WTC11 (cell line): ENCODE measurements at regions not wholly inside any gene's neighbourhood (a gene's known extent, or its start where the extent isn't known, plus 50 kb on each side); places are given as distances from the start of the nearest gene placed in this dataset.

ENCODE experiments used
- ATAC-seq: fragments of 200-7000 bp; cut with Tn5 transposase; 2 replicates; pipeline ENCODE4 v1.10.0; 2021; ENCODE audit warnings: mild to moderate bottlenecking, moderate library complexity
- CTCF ChIA-PET: fragments of 300-600 bp; sonication (Branson Sonifier 250); formaldehyde crosslinking; loops from one replicate; lab custom pipeline; 2021; ENCODE audit warnings: antibody characterized with exemption; lab: Charles Lee
- POLR2A ChIA-PET: fragments of 350-600 bp; sonication (Branson Sonifier 250); formaldehyde crosslinking; loops from one replicate; lab custom pipeline; 2021; ENCODE audit warnings: antibody characterized with exemption; lab: Charles Lee
- DNase-seq: peaks from one replicate; pipeline ENCODE4 v3.0.0; 2021; ENCODE audit warnings: low spot score
- H3K27ac Mint-ChIP-seq: 2 replicates; pipeline ENCODE4 v1.8.0; 2021; ENCODE audit warnings: mixed read lengths
- H3K27me3 Mint-ChIP-seq: 2 replicates; pipeline ENCODE4 v1.8.0; 2021; ENCODE audit warnings: low read depth, mild to moderate bottlenecking, moderate library complexity, mixed read lengths
- H3K36me3 Mint-ChIP-seq: 2 replicates; pipeline ENCODE4 v1.8.0; 2021; ENCODE audit warnings: mixed read lengths
- H3K4me1 Mint-ChIP-seq: 2 replicates; pipeline ENCODE4 v1.8.0; 2022; ENCODE audit warnings: mixed read lengths
- H3K4me3 Mint-ChIP-seq: 2 replicates; pipeline ENCODE4 v1.8.0; 2021; ENCODE audit warnings: mild to moderate bottlenecking, moderate library complexity, mixed read lengths
- H3K9me3 Mint-ChIP-seq: 2 replicates; pipeline ENCODE4 v1.8.0; 2021; ENCODE audit warnings: mixed read lengths
- CREB1 ChIP-seq: sonication (generic); formaldehyde crosslinking; IDR thresholded peaks from 2 replicates; pipeline ENCODE4 v1.8.0; 2023; ENCODE audit warnings: mild to moderate bottlenecking, missing genetic modification reagents
- ELF4 ChIP-seq: sonication (generic); formaldehyde crosslinking; IDR thresholded peaks from 2 replicates; pipeline ENCODE4 v1.8.1; 2022; ENCODE audit warnings: low read depth, mild to moderate bottlenecking, moderate library complexity, missing genetic modification reagents
- GTF2I ChIP-seq: fragments of 250-450 bp; sonication (Bioruptor Pico); conservative IDR thresholded peaks from 2 replicates; pipeline ENCODE4 v1.4.0; 2021; ENCODE audit warnings: mild to moderate bottlenecking
- HMGA2 ChIP-seq: fragments of 250-450 bp; sonication (Bioruptor Pico); IDR thresholded peaks from 2 replicates; pipeline ENCODE4 v1.4.0; 2021; ENCODE audit warnings: mild to moderate bottlenecking, moderate library complexity
- JUN ChIP-seq: sonication (generic); formaldehyde crosslinking; IDR thresholded peaks from 2 replicates; pipeline ENCODE4 v1.8.0; 2023; ENCODE audit warnings: mild to moderate bottlenecking, missing genetic modification reagents
- NFATC4 ChIP-seq: fragments of 250-450 bp; sonication (Bioruptor Pico); IDR thresholded peaks from 2 replicates; pipeline ENCODE4 v1.9.0; 2021; ENCODE audit warnings: mild to moderate bottlenecking
- NR2C2 ChIP-seq: sonication (generic); formaldehyde crosslinking; IDR thresholded peaks from 2 replicates; pipeline ENCODE4 v1.8.0; 2022; ENCODE audit warnings: mild to moderate bottlenecking, missing genetic modification reagents
- TEAD1 ChIP-seq: sonication (generic); formaldehyde crosslinking; IDR thresholded peaks from 2 replicates; pipeline ENCODE4 v1.8.0; 2022; ENCODE audit warnings: mild to moderate bottlenecking, missing genetic modification reagents
- ZNF121 ChIP-seq: sonication (generic); formaldehyde crosslinking; IDR thresholded peaks from 2 replicates; pipeline ENCODE4 v1.8.0; 2023; ENCODE audit warnings: missing genetic modification reagents
- ZNF219 ChIP-seq: sonication (generic); formaldehyde crosslinking; IDR thresholded peaks from 2 replicates; pipeline ENCODE4 v1.8.0; 2023; ENCODE audit warnings: missing genetic modification reagents, mild to moderate bottlenecking, borderline replicate concordance
- ZNF263 ChIP-seq: sonication (generic); formaldehyde crosslinking; IDR thresholded peaks from 2 replicates; pipeline ENCODE4 v1.8.1; 2022; ENCODE audit warnings: low read depth, mild to moderate bottlenecking, moderate library complexity, missing genetic modification reagents
- TF ChIP-seq, protein P1 (sequence below): sonication (generic); formaldehyde crosslinking; IDR thresholded peaks from 2 replicates; pipeline ENCODE4 v1.8.0; 2023; ENCODE audit warnings: missing genetic modification reagents
- TF ChIP-seq, protein P2 (sequence below): fragments of 250-450 bp; sonication (Bioruptor Pico); IDR thresholded peaks from 2 replicates; pipeline ENCODE4 v1.9.0; 2021; ENCODE audit warnings: mild to moderate bottlenecking, borderline replicate concordance
- TF ChIP-seq, protein P3 (sequence below): fragments of 200-600 bp; IDR thresholded peaks from 2 replicates; pipeline ENCODE4 v1.8.0; 2022; ENCODE audit warnings: antibody characterized with exemption
- TF ChIP-seq, protein P4 (sequence below): sonication (generic); formaldehyde crosslinking; IDR thresholded peaks from 2 replicates; pipeline ENCODE4 v1.8.1; 2022; ENCODE audit warnings: missing genetic modification reagents, borderline replicate concordance
- TF ChIP-seq, protein P5 (sequence below): fragments of 250-450 bp; sonication (Bioruptor Pico); conservative IDR thresholded peaks from 2 replicates; pipeline ENCODE4 v1.9.0; 2021; ENCODE audit warnings: mild to moderate bottlenecking
- TF ChIP-seq, protein P6 (sequence below): fragments of 250-450 bp; sonication (Bioruptor Pico); IDR thresholded peaks from 2 replicates; pipeline ENCODE4 v1.9.0; 2021; ENCODE audit warnings: mild to moderate bottlenecking

DNA sequence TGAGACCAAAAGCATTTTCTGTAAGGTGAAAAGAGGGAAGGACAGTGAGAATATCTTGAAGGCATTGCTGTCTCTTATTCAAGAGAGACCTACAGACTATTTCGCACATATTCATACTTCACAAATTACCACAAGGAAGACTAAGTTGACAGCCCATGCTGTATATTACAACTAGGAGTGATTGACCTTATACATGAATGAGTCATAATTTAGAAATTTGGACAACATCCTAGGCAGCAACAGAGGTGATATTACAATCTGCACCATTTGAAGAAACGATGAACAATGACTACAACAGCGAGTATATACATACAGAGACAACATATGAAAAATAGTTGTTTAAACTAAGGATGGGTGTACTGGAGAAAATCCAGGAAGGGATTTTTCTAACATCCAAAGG is 971.7 kb downstream of the CDH11 start (continued):
- TF ChIP-seq ZNF219 (CRISPR knock-in tag) (no peak), ELF4 (CRISPR knock-in tag) (no peak), JUN (CRISPR knock-in tag) (no peak), ZNF121 (CRISPR knock-in tag) (no peak), HMGA2 (no peak), NFATC4 (CRISPR knock-in tag) (no peak)
- TF ChIP-seq, protein P1, sequence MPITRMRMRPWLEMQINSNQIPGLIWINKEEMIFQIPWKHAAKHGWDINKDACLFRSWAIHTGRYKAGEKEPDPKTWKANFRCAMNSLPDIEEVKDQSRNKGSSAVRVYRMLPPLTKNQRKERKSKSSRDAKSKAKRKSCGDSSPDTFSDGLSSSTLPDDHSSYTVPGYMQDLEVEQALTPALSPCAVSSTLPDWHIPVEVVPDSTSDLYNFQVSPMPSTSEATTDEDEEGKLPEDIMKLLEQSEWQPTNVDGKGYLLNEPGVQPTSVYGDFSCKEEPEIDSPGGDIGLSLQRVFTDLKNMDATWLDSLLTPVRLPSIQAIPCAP (CRISPR knock-in tag) = no peak

DNA sequence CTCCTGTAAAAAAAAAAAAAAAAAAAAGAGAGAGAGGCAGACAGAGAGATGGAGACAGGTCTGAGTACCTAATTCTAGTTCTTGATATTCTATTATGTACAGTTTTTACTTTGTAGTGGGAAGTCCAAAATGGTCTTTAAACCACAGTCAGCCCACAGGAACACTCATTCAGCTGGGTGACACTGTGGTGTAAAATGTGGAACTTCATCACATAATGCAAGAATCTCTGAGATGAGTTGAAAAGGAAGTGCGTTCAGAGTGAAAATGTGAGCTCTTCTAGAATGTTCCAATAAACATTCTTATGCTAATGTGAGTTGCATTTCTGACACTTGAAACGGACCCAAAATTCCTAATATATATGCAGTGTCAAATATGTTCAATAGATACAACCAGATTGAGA is 972.1 kb downstream of the CDH11 start:
- H3K27ac Mint-ChIP-seq = no peak overlapping the region
- TF ChIP-seq, protein P2, sequence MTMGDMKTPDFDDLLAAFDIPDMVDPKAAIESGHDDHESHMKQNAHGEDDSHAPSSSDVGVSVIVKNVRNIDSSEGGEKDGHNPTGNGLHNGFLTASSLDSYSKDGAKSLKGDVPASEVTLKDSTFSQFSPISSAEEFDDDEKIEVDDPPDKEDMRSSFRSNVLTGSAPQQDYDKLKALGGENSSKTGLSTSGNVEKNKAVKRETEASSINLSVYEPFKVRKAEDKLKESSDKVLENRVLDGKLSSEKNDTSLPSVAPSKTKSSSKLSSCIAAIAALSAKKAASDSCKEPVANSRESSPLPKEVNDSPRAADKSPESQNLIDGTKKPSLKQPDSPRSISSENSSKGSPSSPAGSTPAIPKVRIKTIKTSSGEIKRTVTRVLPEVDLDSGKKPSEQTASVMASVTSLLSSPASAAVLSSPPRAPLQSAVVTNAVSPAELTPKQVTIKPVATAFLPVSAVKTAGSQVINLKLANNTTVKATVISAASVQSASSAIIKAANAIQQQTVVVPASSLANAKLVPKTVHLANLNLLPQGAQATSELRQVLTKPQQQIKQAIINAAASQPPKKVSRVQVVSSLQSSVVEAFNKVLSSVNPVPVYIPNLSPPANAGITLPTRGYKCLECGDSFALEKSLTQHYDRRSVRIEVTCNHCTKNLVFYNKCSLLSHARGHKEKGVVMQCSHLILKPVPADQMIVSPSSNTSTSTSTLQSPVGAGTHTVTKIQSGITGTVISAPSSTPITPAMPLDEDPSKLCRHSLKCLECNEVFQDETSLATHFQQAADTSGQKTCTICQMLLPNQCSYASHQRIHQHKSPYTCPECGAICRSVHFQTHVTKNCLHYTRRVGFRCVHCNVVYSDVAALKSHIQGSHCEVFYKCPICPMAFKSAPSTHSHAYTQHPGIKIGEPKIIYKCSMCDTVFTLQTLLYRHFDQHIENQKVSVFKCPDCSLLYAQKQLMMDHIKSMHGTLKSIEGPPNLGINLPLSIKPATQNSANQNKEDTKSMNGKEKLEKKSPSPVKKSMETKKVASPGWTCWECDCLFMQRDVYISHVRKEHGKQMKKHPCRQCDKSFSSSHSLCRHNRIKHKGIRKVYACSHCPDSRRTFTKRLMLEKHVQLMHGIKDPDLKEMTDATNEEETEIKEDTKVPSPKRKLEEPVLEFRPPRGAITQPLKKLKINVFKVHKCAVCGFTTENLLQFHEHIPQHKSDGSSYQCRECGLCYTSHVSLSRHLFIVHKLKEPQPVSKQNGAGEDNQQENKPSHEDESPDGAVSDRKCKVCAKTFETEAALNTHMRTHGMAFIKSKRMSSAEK (CRISPR knock-in tag) = no peak
- TF ChIP-seq GTF2I (no peak), ZNF263 (CRISPR knock-in tag) (no peak), TEAD1 (no peak)
- TF ChIP-seq, protein P3, sequence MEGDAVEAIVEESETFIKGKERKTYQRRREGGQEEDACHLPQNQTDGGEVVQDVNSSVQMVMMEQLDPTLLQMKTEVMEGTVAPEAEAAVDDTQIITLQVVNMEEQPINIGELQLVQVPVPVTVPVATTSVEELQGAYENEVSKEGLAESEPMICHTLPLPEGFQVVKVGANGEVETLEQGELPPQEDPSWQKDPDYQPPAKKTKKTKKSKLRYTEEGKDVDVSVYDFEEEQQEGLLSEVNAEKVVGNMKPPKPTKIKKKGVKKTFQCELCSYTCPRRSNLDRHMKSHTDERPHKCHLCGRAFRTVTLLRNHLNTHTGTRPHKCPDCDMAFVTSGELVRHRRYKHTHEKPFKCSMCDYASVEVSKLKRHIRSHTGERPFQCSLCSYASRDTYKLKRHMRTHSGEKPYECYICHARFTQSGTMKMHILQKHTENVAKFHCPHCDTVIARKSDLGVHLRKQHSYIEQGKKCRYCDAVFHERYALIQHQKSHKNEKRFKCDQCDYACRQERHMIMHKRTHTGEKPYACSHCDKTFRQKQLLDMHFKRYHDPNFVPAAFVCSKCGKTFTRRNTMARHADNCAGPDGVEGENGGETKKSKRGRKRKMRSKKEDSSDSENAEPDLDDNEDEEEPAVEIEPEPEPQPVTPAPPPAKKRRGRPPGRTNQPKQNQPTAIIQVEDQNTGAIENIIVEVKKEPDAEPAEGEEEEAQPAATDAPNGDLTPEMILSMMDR = no peak
- TF ChIP-seq, protein P4, sequence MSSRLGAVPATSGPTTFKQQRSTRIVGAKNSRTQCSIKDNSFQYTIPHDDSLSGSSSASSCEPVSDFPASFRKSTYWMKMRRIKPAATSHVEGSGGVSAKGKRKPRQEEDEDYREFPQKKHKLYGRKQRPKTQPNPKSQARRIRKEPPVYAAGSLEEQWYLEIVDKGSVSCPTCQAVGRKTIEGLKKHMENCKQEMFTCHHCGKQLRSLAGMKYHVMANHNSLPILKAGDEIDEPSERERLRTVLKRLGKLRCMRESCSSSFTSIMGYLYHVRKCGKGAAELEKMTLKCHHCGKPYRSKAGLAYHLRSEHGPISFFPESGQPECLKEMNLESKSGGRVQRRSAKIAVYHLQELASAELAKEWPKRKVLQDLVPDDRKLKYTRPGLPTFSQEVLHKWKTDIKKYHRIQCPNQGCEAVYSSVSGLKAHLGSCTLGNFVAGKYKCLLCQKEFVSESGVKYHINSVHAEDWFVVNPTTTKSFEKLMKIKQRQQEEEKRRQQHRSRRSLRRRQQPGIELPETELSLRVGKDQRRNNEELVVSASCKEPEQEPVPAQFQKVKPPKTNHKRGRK (CRISPR knock-in tag) = no peak
- TF ChIP-seq, all 79 proteins: peak for 0
- H3K27me3 Mint-ChIP-seq = no peaks in the 10 kb centered on the region
- no peak overlapping the region for H3K4me3 Mint-ChIP-seq
- CTCF ChIA-PET = no interaction called here
- H3K9me3 Mint-ChIP-seq = peaks cover 6% of the 10 kb centered on the region
- peaks cover 7% of the 10 kb centered on the region for H3K4me1 Mint-ChIP-seq
- no peak for ATAC-seq
- no peaks in the 10 kb centered on the region for H3K36me3 Mint-ChIP-seq
- no peak for DNase-seq
- POLR2A ChIA-PET = no interaction called here

DNA sequence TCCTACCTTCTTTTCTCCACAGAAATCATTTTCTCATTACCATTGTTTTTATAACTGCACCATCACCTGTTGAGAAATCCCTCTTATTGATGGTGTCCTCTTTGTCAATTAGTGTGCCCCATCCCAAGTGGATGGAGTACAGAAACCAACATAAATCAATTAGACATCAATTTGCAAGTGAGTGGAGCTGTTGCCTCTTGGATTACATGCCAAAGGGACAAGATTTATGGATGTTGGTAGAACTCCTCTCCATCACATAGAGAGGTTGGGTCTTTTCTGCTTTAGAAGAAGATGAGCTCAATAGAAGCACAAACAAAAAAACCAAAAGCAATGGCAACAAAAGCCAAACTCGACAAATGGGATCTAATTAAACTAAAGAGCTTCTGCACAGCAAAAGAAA is 973.5 kb downstream of the CDH11 start:
- H3K4me3 Mint-ChIP-seq = no peak overlapping the region
- no peak overlapping the region for H3K27ac Mint-ChIP-seq
- DNase-seq (no peak), ATAC-seq (no peak)
- H3K36me3 Mint-ChIP-seq = no peaks in the 10 kb centered on the region
- peaks cover 6% of the 10 kb centered on the region for H3K9me3 Mint-ChIP-seq
- CTCF ChIA-PET = no interaction called here
- no peaks in the 10 kb centered on the region for H3K27me3 Mint-ChIP-seq
- no peak for TF ChIP-seq NR2C2
- TF ChIP-seq, protein P5, sequence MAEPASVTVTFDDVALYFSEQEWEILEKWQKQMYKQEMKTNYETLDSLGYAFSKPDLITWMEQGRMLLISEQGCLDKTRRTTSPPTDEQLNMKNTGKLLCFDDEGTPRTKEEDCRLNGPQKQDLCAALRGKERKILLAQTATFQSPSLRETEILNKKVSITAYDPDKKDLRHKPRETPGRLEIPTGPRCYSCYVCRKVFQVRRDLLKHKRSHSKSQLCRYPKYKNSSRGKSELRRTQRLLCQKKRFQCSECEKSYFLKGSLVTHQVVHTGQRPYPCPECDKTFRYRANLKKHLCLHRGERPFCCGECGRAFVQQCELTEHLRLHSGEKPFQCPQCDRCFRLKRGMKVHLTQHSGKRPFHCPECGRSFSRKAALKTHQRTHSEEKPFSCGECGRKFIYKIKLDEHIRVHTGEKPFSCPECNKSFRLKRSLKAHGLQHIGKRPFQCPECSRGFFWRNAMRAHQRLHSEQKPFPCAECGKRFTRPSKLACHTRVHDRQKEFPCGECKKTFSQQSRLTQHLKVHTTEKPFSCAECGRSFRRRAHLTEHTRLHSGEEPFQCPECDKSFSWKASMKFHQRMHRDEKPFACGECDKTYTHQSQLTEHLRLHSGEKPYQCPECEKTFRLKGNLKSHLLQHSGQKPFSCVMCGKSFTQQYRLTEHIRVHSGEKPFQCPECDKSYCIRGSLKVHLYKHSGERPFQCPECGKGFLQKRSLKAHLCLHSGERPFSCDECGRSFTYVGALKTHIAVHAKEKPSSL (CRISPR knock-in tag) = no peak
- TF ChIP-seq, protein P6, sequence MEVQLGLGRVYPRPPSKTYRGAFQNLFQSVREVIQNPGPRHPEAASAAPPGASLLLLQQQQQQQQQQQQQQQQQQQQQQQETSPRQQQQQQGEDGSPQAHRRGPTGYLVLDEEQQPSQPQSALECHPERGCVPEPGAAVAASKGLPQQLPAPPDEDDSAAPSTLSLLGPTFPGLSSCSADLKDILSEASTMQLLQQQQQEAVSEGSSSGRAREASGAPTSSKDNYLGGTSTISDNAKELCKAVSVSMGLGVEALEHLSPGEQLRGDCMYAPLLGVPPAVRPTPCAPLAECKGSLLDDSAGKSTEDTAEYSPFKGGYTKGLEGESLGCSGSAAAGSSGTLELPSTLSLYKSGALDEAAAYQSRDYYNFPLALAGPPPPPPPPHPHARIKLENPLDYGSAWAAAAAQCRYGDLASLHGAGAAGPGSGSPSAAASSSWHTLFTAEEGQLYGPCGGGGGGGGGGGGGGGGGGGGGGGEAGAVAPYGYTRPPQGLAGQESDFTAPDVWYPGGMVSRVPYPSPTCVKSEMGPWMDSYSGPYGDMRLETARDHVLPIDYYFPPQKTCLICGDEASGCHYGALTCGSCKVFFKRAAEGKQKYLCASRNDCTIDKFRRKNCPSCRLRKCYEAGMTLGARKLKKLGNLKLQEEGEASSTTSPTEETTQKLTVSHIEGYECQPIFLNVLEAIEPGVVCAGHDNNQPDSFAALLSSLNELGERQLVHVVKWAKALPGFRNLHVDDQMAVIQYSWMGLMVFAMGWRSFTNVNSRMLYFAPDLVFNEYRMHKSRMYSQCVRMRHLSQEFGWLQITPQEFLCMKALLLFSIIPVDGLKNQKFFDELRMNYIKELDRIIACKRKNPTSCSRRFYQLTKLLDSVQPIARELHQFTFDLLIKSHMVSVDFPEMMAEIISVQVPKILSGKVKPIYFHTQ (CRISPR knock-in tag) = no peak
- no peak for TF ChIP-seq CREB1
- POLR2A ChIA-PET = no interaction called here
- H3K4me1 Mint-ChIP-seq = no peaks in the 10 kb centered on the region; the same call in 1 of the 2 replicates
